Omental fat pad (tissue), 3 donors: ENCODE measurements at regions not wholly inside any gene's neighbourhood (a gene's known extent, or its start where the extent isn't known, plus 50 kb on each side); places are given as distances from the start of the nearest gene placed in this dataset.
A peak's percentile ranks its signal among the peaks of the same experiment; 100 is the strongest.
"Not testable (repeated sequence)": the region's sequence is repeated elsewhere in the genome, so short reads cannot be mapped to it uniquely, and the experiment has no call there.

Experiments used
- ATAC-seq: fragments of 150-250 bp; one replicate; pipeline ENCODE4 v1.9.1; 2016; ENCODE audit warnings: mild to moderate bottlenecking, moderate library complexity; ENCODE audit not compliant: low FRiP score
- DNase-seq: peaks from one replicate; pipeline ENCODE4 v3.0.0-alpha.2; 2019; ENCODE audit warnings: low spot score
- TF ChIP-seq, protein P1 (sequence below), 3 donors: fragments of 450-650 bp; IDR thresholded peaks; one replicate each; pipeline ENCODE4 v1.5.1; 2016 to 2017; ENCODE audit warnings: antibody characterized with exemption in 3 of 3, mild to moderate bottlenecking in 3 of 3, moderate library complexity in 2 of 3

- DNase-seq: peak; percentile 21
- ATAC-seq: no peak
- TF ChIP-seq, protein P1, sequence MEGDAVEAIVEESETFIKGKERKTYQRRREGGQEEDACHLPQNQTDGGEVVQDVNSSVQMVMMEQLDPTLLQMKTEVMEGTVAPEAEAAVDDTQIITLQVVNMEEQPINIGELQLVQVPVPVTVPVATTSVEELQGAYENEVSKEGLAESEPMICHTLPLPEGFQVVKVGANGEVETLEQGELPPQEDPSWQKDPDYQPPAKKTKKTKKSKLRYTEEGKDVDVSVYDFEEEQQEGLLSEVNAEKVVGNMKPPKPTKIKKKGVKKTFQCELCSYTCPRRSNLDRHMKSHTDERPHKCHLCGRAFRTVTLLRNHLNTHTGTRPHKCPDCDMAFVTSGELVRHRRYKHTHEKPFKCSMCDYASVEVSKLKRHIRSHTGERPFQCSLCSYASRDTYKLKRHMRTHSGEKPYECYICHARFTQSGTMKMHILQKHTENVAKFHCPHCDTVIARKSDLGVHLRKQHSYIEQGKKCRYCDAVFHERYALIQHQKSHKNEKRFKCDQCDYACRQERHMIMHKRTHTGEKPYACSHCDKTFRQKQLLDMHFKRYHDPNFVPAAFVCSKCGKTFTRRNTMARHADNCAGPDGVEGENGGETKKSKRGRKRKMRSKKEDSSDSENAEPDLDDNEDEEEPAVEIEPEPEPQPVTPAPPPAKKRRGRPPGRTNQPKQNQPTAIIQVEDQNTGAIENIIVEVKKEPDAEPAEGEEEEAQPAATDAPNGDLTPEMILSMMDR (IDR thresholded peaks at IDR 0.05): no peak
Measured at GRCh38 chr6:44021589-44022295, 105.5 kb downstream of the MRPL14 start.

DNA sequence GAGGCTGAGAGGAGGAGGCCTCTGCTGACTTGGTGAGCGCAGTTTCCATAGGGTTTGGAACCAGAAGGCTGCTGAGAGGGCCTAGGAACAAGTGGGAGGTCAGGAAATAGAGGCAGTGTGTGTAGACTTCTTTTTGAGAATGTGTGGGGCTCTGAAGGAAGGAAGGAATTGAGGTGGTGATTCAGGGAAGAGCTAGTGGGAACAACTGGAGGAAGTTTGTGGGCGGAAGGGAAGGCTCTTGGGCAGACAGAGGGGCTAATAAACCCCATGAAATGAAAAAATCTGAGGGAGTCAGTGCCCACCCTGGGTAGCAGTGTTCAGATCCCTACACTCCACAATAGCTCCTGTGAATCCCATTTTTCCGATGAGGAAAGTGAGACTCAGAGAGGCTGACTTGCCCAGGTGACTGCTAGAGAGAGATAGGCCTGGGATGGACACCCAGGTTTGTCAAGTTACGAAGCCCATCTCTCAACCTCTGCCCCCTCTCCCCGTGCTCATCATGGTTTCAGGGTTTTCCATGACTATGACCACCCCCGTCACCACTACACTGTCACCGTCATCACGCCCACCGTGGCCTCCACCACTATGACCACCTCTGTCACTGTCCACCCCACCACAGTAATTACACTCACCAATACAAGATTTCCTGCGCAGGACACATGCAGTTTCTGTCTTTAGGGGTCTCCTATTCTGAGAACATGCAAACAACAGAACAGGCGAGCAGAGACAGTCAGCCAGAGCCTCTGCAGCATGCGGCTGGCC lies 106.4 kb downstream of the MRPL14 start:
- TF ChIP-seq, protein P1 (IDR thresholded peaks at IDR 0.05): no peak
- DNase-seq (peak; percentile 19), ATAC-seq (no peak)

DNA sequence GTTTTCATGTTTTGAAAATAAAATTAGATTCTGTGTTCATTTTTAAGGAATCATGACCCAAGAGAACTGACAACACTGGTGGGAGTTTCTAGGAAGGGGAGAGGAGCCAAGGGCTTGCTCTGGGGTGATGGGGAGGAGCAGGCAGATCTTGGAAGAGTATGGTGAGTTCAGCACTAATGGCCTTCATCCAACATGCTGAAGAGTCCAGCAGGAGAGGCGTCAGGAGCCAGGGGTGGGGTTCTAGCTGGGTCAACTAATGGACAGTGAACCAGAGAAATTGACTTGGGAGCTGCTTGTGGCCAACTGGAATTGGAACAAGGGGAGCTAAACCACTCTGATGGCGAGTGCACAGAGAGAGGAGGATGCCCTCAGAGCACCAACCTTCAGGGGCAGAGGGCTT lies 107.1 kb downstream of the MRPL14 start:
- ATAC-seq (peak; percentile 57), DNase-seq (peak; percentile 22)
- TF ChIP-seq, protein P1 (IDR thresholded peaks at IDR 0.05): no peak

- DNase-seq: not testable (repeated sequence)
Measured at GRCh38 chr6:44017307-44017706, 109.9 kb downstream of the MRPL14 start.

GRCh38 chr6:44016131-44016870 lies 111.0 kb downstream of the MRPL14 start:
- DNase-seq (peak; percentile 14), ATAC-seq (no peak)
- TF ChIP-seq, protein P1 (IDR thresholded peaks at IDR 0.05): no peak

More at GRCh38 chr6:44017307-44017706, 109.9 kb downstream of the MRPL14 start:
- not testable (repeated sequence) for ATAC-seq

- TF ChIP-seq, protein P1 (IDR thresholded peaks at IDR 0.05): no peak
- peak; percentile 23 for DNase-seq
- peak; percentile 51 for ATAC-seq
Measured at GRCh38 chr6:44012078-44012493, 115.2 kb downstream of the MRPL14 start.

- TF ChIP-seq, protein P1 (IDR thresholded peaks at IDR 0.05): no peak
- ATAC-seq: no peak
- no peak for DNase-seq
Measured at GRCh38 chr6:44011350-44011920, 115.8 kb downstream of the MRPL14 start.
